ENCODE measurements at regions not wholly inside any gene's neighbourhood (a gene's known extent, or its start where the extent isn't known, plus 50 kb on each side); places are given as distances from the start of the nearest gene placed in this dataset.

- no peak overlapping the region for H3K9ac ChIP-seq (ENCODE audit: low read length)
- H3K27ac ChIP-seq (ENCODE audit: low read length) = no peak overlapping the region
Observed at GRCh38 chr1:98398649-98399048, 262.9 kb upstream of the SNX7 start.

GRCh38 chr1:98398092-98398491 lies 263.4 kb upstream of the SNX7 start:
- H3K27ac ChIP-seq (ENCODE audit: low read length) = no peak overlapping the region
- H3K4me1 ChIP-seq (ENCODE audit: control insufficient read depth, low read depth, low read length) = no peaks in the 10 kb centered on the region
- no peaks in the 10 kb centered on the region for H3K9me3 ChIP-seq (ENCODE audit: control insufficient read depth, low read depth, low read length)
- H3K4me3 ChIP-seq (ENCODE audit: low read length) = no peak overlapping the region
- H3K36me3 ChIP-seq (ENCODE audit: control insufficient read depth, low read depth, low read length) = no peaks in the 10 kb centered on the region
- no peaks in the 10 kb centered on the region for H3K27me3 ChIP-seq (ENCODE audit: control insufficient read depth, insufficient read depth, low read length)
- no peak overlapping the region for H3K9ac ChIP-seq (ENCODE audit: low read length)

More at GRCh38 chr1:98398649-98399048, 262.9 kb upstream of the SNX7 start:
- Histone ChIP-seq H3K4me3 (ENCODE audit: low read length) (no peak overlapping the region), H3K27me3 (ENCODE audit: control insufficient read depth, insufficient read depth, low read length) (no peaks in the 10 kb centered on the region), H3K36me3 (ENCODE audit: control insufficient read depth, low read depth, low read length) (no peaks in the 10 kb centered on the region), H3K4me1 (ENCODE audit: control insufficient read depth, low read depth, low read length) (no peaks in the 10 kb centered on the region), H3K9me3 (ENCODE audit: control insufficient read depth, low read depth, low read length) (no peaks in the 10 kb centered on the region)

- H3K4me1 ChIP-seq (ENCODE audit: control insufficient read depth, low read depth, low read length) = no peaks in the 10 kb centered on the region
- H3K27ac ChIP-seq (ENCODE audit: low read length) = no peak overlapping the region
Observed at GRCh38 chr1:98393719-98394118, 267.8 kb upstream of the SNX7 start.

GRCh38 chr1:98391175-98391574 lies 270.3 kb upstream of the SNX7 start:
- H3K9me3 ChIP-seq (ENCODE audit: control insufficient read depth, low read depth, low read length) = no peaks in the 10 kb centered on the region
- no peak overlapping the region for H3K4me3 ChIP-seq (ENCODE audit: low read length)
- H3K27me3 ChIP-seq (ENCODE audit: control insufficient read depth, insufficient read depth, low read length) = no peaks in the 10 kb centered on the region
- H3K36me3 ChIP-seq (ENCODE audit: control insufficient read depth, low read depth, low read length) = no peaks in the 10 kb centered on the region
- no peak overlapping the region for H3K9ac ChIP-seq (ENCODE audit: low read length)
- H3K27ac ChIP-seq (ENCODE audit: low read length) = no peak overlapping the region
- H3K4me1 ChIP-seq (ENCODE audit: control insufficient read depth, low read depth, low read length) = no peaks in the 10 kb centered on the region

More at GRCh38 chr1:98393719-98394118, 267.8 kb upstream of the SNX7 start:
- no peak overlapping the region for H3K4me3 ChIP-seq (ENCODE audit: low read length)
- H3K36me3 ChIP-seq (ENCODE audit: control insufficient read depth, low read depth, low read length) = no peaks in the 10 kb centered on the region
- H3K27me3 ChIP-seq (ENCODE audit: control insufficient read depth, insufficient read depth, low read length) = no peaks in the 10 kb centered on the region
- H3K9me3 ChIP-seq (ENCODE audit: control insufficient read depth, low read depth, low read length) = no peaks in the 10 kb centered on the region
- no peak overlapping the region for H3K9ac ChIP-seq (ENCODE audit: low read length)

GRCh38 chr1:98389809-98390208 lies 271.7 kb upstream of the SNX7 start:
- Histone ChIP-seq H3K4me1 (ENCODE audit: control insufficient read depth, low read depth, low read length) (no peaks in the 10 kb centered on the region), H3K4me3 (ENCODE audit: low read length) (no peak overlapping the region), H3K36me3 (ENCODE audit: control insufficient read depth, low read depth, low read length) (no peaks in the 10 kb centered on the region), H3K9me3 (ENCODE audit: control insufficient read depth, low read depth, low read length) (no peaks in the 10 kb centered on the region), H3K27ac (ENCODE audit: low read length) (no peak overlapping the region), H3K9ac (ENCODE audit: low read length) (no peak overlapping the region), H3K27me3 (ENCODE audit: control insufficient read depth, insufficient read depth, low read length) (no peaks in the 10 kb centered on the region)

GRCh38 chr1:98388441-98388840 lies 273.1 kb upstream of the SNX7 start:
- H3K9me3 ChIP-seq (ENCODE audit: control insufficient read depth, low read depth, low read length) = no peaks in the 10 kb centered on the region
- no peaks in the 10 kb centered on the region for H3K36me3 ChIP-seq (ENCODE audit: control insufficient read depth, low read depth, low read length)
- no peaks in the 10 kb centered on the region for H3K27me3 ChIP-seq (ENCODE audit: control insufficient read depth, insufficient read depth, low read length)
- no peak overlapping the region for H3K27ac ChIP-seq (ENCODE audit: low read length)
- no peaks in the 10 kb centered on the region for H3K4me1 ChIP-seq (ENCODE audit: control insufficient read depth, low read depth, low read length)
- H3K9ac ChIP-seq (ENCODE audit: low read length) = no peak overlapping the region
- H3K4me3 ChIP-seq (ENCODE audit: low read length) = no peak overlapping the region

GRCh38 chr1:98387701-98388100 lies 273.8 kb upstream of the SNX7 start:
- Histone ChIP-seq H3K4me3 (ENCODE audit: low read length) (no peak overlapping the region), H3K4me1 (ENCODE audit: control insufficient read depth, low read depth, low read length) (no peaks in the 10 kb centered on the region), H3K27me3 (ENCODE audit: control insufficient read depth, insufficient read depth, low read length) (no peaks in the 10 kb centered on the region), H3K9ac (ENCODE audit: low read length) (no peak overlapping the region), H3K27ac (ENCODE audit: low read length) (no peak overlapping the region), H3K9me3 (ENCODE audit: control insufficient read depth, low read depth, low read length) (no peaks in the 10 kb centered on the region), H3K36me3 (ENCODE audit: control insufficient read depth, low read depth, low read length) (no peaks in the 10 kb centered on the region)

- no peak overlapping the region for H3K4me3 ChIP-seq (ENCODE audit: low read length)
- H3K9me3 ChIP-seq (ENCODE audit: control insufficient read depth, low read depth, low read length) = no peaks in the 10 kb centered on the region
- no peak overlapping the region for H3K9ac ChIP-seq (ENCODE audit: low read length)
- H3K27ac ChIP-seq (ENCODE audit: low read length) = no peak overlapping the region
- H3K36me3 ChIP-seq (ENCODE audit: control insufficient read depth, low read depth, low read length) = no peaks in the 10 kb centered on the region
- no peaks in the 10 kb centered on the region for H3K27me3 ChIP-seq (ENCODE audit: control insufficient read depth, insufficient read depth, low read length)
- H3K4me1 ChIP-seq (ENCODE audit: control insufficient read depth, low read depth, low read length) = no peaks in the 10 kb centered on the region
Observed at GRCh38 chr1:98386675-98387440, 274.7 kb upstream of the SNX7 start.

GRCh38 chr1:98385652-98386051 lies 275.9 kb upstream of the SNX7 start:
- Histone ChIP-seq H3K4me1 (ENCODE audit: control insufficient read depth, low read depth, low read length) (no peaks in the 10 kb centered on the region), H3K9me3 (ENCODE audit: control insufficient read depth, low read depth, low read length) (no peaks in the 10 kb centered on the region), H3K27ac (ENCODE audit: low read length) (no peak overlapping the region), H3K4me3 (ENCODE audit: low read length) (no peak overlapping the region), H3K27me3 (ENCODE audit: control insufficient read depth, insufficient read depth, low read length) (no peaks in the 10 kb centered on the region), H3K36me3 (ENCODE audit: control insufficient read depth, low read depth, low read length) (no peaks in the 10 kb centered on the region), H3K9ac (ENCODE audit: low read length) (no peak overlapping the region)

- H3K27me3 ChIP-seq (ENCODE audit: control insufficient read depth, insufficient read depth, low read length) = no peaks in the 10 kb centered on the region
- H3K36me3 ChIP-seq (ENCODE audit: control insufficient read depth, low read depth, low read length) = no peaks in the 10 kb centered on the region
- H3K27ac ChIP-seq (ENCODE audit: low read length) = no peak overlapping the region
- no peaks in the 10 kb centered on the region for H3K4me1 ChIP-seq (ENCODE audit: control insufficient read depth, low read depth, low read length)
- H3K9me3 ChIP-seq (ENCODE audit: control insufficient read depth, low read depth, low read length) = no peaks in the 10 kb centered on the region
- no peak overlapping the region for H3K9ac ChIP-seq (ENCODE audit: low read length)
- H3K4me3 ChIP-seq (ENCODE audit: low read length) = no peak overlapping the region
Observed at GRCh38 chr1:98384461-98385141, 276.9 kb upstream of the SNX7 start.

GRCh38 chr1:98382986-98383740 lies 278.4 kb upstream of the SNX7 start:
- Histone ChIP-seq H3K27me3 (ENCODE audit: control insufficient read depth, insufficient read depth, low read length) (no peaks in the 10 kb centered on the region), H3K27ac (ENCODE audit: low read length) (no peak overlapping the region), H3K4me3 (ENCODE audit: low read length) (no peak overlapping the region), H3K9me3 (ENCODE audit: control insufficient read depth, low read depth, low read length) (no peaks in the 10 kb centered on the region), H3K9ac (ENCODE audit: low read length) (no peak overlapping the region), H3K4me1 (ENCODE audit: control insufficient read depth, low read depth, low read length) (no peaks in the 10 kb centered on the region), H3K36me3 (ENCODE audit: control insufficient read depth, low read depth, low read length) (no peaks in the 10 kb centered on the region)
